Stimulated activated CD4-positive, alpha-beta T cell treated with anti-CD3 and anti-CD28 coated beads, Interleukin-12 subunit alpha, Interleukin-12 subunit beta, amount 100 ng/mL, for 24 hours (primary cell): ENCODE measurements at regions not wholly inside any gene's neighbourhood (a gene's known extent, or its start where the extent isn't known, plus 50 kb on each side); places are given as distances from the start of the nearest gene placed in this dataset.

Source experiments
- DNase-seq, 2 experiments: peaks; one replicate each; pipeline ENCODE4 v3.0.0-alpha.2; 2020; ENCODE audit warnings: low read depth in 2 of 2

DNA sequence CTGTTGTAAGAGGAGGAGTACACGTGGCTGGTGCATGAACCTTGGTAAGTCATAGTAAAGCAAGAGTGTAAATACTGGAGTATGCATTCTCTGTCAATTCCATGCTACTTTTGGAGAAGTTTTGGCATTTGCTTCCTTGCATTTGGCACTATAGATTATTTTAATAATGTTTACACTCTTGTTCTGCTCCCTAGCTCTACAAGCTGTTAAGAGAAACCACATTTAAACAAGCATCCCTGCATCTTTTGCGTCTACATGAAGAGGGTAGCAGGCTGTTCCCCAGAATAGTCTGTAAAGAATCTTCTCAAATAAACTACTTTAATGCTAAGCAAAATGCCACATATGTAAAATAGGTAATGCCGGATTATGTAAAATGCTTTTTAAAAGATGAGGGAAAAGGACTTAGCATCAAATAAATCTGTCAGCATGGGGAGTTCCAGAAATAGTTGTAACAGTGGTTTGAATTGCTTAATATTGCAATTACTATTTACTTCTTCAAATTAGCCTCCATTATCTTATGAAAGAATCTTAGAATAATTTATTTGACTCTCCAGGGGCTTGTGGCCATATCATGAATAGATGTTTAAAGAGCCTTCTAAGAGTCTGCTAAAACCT lies 2127.3 kb upstream of the WWC1 start:
- no peak for DNase-seq

DNA sequence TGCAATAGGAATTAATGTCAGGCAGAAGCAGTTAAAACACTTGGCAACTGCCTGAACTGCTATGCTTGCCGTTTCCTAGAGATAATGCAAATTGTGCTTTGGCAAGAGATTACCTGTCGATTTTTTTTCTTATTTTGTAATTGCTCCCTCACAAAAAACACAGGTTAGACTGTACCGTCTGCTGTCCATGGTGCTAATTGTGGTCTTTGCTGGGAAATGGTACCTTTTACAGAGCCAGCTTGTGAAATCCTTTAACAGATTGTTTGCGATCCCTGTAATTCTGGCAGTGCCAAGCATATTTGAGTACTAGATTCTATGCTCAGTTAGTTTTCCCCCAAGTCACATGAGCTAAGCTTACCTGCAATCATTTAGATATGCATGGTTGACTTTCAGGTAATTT lies 2125.8 kb upstream of the WWC1 start:
- no peak for DNase-seq

DNA sequence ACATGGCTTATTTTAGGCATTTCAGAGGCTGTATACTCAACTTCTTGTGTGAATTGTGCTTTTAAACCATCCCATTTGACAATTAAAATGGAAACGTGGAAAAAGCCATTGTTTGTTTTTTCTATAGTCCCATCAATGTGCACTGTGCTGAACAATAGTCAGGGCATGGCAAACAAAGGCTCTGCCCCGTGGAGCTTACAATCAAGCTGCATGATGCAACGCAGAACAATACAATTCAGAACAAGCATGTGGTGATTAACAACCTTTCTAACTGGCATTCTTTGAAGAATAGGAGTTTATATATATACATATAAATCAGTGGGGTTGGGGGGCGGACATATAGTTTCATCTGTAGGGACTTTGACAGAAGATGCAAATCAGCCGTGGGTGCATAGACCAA lies 2125.4 kb upstream of the WWC1 start:
- DNase-seq, result no peak

DNA sequence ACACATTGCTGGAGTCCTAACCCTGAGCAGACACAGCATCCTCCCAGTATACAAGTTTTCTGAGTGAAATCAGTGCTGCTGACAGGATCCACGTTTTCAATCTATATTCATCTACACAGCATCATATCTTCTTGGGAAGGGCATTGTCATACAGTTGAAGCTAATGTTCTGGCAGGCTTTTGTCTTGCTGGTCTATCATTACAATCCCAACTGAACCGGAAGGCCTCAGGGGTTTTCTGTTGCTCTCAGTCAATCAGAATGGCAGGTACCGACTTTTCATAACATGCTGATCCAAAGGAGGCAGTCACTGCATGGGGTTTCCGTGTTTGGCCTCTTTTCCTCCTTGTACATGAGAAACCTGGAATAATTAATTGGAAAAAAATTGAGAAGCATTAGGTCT lies 2118.8 kb upstream of the WWC1 start:
- DNase-seq, result no peak

DNA sequence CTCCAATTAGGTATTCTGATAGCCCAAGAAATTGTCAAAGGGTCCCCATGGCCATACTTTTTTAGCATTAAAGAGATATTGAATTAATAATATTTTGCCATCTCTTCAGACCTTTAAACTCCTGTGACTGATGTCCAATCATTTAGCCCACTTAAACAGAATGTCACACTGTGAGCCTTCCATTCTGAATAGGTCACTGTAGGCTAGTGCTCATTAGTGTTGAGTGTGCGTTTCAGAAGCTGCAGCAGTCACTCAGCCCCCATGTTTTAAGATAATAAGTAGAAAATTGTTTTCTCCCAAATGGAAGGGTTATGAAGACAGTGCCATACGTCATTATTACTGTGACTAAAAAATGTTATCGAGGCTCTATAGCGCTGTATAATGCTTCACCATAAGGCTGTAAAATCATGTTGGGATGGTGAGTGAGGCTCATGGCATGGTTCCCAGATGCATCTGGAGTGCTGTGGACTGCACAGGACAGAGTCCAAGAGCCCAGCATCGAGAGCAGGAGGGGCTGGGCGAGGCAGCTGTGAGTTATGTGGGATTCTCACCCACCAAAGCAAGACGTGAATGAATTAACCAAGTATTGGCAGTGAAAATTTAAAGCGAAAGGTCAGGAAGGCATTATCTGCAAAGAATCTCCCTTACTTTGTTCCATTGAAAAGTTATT lies 2112.9 kb upstream of the WWC1 start:
- DNase-seq, result no peak

DNA sequence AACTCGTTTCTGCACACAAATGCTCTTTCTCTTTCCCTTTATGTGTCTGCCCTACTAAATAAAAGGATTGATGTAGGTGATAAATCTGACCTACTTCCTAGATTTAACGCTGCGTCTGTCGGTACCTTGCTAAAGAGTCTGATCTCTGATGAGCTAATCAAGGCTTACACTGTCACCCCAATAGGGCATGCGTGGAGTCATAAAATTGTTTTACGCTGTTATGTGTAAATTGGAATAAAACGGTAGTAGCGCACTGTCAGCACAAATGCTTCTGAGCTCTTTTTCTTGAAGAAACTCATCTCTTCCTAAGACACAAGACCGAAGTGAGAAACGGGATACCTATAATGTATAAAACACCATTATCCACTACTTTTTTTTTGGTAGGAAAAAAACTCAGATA lies 2106.3 kb upstream of the WWC1 start:
- DNase-seq, result no peak

DNA sequence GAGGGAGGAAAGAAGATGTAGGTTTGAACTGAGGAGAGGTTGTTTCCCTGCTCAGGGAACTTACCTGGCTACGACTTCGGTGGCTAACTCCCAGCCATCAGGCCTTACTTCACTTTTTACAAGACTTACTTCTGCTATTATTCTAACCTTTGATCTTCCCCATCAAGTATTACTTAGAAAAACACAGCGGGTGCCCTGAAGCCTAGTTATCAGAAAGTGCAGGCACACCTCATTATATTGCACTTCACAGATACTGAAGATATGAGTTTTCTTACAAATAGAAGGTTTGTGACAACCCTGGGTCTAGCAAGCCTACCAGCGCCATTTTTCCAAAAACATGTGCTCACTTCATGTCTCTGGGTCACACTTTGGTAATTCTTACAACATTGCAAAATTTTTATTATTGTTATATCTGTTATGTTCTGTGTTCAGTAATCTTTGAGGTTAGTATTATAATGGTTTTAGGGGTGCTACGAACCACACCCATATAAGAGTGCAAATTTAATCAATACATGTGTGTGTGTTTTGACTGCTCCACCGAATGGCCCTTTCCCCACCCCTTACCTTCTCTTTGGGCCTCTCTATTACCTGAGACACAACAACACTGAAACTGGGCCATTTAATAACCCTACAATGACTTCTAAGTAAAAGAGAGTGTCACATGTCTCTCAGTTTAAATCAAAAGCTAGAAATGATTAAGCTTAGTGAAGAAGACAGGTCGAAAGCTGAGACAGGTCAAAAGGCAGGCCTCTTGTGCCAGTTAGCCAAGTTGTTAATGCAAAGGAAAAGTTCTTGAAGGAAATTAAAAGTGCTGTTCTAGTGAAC lies 2102.7 kb upstream of the WWC1 start:
- DNase-seq, result no peak

DNA sequence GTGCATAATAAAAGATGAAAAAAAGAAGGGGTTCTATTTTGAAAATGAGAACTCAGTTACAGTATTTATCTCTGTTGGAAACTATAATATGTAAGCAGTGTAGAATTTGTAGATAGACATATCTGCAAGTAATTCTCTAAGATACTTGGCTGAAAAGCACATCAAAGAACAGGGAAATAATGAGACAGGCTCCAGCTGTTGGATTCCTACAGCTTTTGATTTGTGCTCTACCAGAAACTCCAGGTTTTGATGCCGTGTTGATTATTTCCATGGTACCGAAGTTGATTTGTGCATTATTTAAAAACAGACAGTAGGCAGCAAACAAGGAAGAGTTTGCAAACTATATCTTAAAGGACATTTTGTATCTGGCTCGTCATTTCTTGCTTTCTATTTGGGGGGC lies 2098.7 kb upstream of the WWC1 start:
- no peak for DNase-seq

DNA sequence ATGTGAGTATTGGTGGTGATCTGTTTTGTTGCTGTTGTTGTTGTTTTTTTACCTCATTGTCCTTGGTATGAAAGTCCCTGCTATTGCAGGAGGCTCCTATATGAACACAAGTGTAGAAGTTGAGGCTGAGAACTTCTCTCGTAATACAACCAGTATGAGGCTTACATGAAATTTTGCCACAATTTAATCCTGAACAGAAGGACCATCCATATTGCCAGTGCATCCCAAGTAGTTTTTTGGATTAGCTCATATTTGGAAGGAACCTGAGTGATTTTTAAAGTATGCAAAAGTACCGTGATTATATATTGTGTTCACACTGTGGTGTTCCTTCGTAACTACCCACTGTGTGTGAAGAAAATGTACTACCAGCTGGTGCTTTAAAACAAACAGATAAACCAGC lies 2095.5 kb upstream of the WWC1 start:
- DNase-seq, result no peak

DNA sequence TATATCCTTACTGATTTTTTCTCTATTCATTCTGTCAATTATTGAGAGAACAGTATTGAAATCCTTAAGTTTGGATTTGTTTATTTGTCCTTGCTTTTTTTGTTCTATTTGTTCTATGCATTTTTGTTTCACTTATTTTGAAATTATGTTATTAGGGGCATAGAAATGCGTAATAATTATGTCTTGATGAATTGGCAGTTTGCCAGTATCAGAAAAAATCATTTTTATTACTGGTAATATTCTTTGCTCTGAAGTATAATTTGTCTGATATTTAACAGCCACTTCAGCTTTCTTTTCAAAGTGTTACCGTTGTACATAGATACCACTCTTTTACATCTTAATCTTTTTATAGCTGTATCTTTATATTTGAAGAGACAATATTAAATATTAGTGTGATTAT lies 2090.9 kb upstream of the WWC1 start:
- no peak for DNase-seq

DNA sequence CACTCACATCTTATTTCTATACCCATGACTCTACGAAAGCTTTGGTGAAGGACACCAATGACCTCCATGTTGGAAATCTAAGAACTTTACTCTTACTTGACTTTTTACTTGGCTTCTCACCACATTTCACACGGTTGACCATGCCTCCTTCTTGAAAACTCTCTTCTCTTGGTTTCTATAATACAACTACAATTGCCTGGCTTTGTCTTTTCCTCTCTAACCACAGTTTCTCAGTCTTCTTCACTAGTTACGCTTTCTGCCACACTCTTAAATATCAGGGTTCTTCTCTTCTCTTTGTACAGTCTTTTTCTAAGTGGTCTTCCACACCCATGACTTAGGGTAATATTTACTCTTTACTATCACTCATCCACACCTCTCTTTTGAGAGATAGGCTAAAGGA lies 2079.8 kb upstream of the WWC1 start:
- no peak for DNase-seq

DNA sequence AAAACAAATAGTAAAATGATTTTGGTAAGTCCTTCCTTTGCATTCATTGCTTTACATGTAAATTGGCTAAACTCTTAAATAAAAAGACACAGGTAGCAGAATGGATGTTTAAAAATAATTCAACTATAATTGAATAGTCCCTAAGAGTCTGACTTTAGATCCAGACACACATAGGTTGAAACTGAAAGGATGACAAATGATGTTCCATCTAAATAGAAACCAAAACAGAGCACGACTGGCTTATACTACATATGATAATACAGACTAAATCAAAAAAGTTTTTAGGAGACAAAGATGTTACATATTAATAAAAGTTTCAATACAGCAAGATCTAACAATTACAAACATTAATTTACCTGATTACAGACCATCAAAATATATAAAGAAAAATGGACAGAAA lies 2055.1 kb upstream of the WWC1 start:
- no peak for DNase-seq

DNA sequence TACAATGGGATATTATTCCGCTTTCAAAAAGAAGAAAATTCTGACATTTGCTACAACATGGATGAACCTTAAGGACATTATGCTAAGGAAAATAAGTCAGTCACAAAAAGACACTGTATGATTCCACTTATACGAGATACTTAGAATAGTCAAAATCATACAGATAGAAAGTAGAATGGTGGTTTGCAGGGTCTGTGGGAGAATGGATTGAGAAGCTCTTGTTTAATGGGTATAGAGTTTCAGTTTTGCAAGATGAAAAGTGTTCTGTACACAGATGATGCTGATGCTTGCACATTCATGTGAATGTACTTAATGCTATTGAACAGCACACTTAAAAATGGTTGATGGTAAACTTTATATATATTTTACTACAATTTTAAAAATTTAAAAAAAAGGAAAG lies 2050.7 kb upstream of the WWC1 start:
- DNase-seq, result no peak

DNA sequence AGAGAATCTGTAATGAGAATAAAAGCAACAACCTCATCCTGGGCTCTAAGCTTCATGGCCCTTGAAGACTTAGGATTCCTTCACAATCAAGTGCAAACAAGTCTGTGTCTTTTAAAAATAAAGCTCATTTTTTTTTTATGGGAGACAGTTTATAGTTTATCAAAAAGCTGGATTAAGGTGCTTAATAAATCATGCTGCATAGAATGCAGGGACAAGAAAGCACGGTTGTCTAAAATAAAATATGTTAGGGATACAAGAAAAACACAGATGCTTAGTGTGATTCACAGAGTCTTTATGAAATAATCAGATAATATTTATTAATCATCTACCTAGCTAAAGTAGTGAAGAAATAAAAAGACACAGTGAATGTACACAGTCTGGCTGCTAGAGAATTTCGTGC lies 2045.9 kb upstream of the WWC1 start:
- no peak for DNase-seq

DNA sequence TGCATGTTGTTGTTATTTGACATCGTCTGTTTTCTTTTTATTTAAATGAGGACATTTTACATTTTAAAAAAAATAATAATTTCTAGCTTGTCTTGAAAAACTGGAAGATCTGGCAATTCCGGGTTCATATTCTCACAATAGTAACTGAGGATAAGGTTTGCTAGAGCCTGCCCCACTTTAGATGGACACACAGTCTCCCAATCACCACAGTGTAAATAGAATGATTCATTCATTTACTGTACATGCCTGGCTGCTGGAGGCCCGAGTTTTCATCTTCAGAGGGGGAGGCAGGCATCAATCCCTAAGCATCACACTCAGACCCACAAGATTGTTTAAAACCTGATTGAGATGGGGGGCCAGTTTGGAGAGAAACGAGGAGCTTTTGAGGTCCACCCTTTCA lies 2039.7 kb upstream of the WWC1 start:
- no peak for DNase-seq

DNA sequence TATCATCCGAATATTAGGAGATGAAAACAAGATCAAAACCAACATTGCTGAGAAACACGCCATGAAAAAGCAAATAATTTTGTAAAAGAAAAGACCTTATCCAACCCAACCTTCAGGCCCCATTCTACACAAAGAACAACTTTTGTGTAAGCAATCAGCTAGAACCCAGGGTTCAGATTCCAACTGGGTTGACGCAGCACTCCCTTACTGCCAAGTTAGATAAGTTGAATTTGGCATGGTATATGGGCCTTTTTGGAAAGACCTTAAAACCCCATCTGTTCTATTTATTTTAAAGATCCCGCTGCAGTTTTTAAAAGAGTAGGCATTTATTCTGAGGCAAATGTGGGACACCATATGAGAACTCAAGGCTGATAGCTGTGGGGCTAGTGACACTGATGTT lies 2033.8 kb upstream of the WWC1 start:
- DNase-seq, result no peak

DNA sequence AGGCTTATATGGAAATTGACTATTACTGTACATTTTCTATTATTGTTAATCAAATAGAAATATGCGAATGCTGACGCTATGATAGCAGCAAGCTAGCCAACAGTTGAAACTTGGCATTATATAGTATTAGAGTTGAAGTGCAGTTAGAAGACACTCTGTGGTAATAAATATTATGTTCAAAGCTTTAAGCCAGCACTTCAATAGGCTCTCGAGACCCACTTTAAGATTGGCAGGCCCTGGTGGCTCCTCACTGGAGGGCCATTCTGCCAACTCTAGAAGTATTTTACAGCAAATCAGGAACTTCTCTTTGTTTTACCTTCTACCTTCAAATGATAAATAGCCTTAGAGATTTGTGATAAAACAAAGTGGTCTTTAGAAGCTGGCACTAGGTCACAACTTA lies 2029.0 kb upstream of the WWC1 start:
- DNase-seq, result no peak

DNA sequence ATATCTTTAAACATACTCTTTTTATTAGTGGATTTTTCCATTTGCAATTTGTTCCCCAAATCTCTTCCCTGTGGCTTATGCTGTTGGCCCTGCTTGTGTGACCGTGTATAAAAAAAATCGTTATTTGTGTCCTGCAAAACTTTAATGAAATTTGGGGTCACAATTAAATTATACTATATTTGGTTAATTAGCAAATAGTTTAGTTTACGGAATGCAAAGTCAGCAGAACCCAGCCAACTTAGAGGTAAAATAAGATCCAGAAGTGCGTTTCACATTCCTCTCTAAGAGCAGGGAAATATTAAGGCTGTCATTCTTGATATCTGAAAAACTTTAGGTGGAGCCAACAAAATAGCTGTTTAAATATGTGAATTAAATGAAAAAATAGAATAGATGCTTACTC lies 2023.5 kb upstream of the WWC1 start:
- DNase-seq, result no peak

DNA sequence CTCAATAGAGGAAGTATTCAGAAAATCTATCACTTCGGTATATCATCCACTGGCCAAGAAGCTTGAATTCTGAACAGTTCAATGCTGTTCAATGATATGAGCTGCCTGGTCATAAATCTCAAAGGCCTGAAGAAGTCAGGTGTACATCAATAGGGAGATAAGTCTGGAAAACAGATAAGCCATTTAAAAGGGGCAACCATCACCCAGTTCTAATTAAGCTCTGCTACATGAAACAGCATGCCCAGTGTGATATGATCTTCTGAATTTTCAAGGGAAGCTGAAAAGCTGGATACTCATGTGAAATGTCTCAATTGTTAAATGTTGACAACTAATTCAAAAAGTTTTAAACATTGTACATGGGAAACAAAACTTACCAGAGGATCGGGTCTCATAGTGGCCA lies 2020.7 kb upstream of the WWC1 start:
- DNase-seq, result no peak

DNA sequence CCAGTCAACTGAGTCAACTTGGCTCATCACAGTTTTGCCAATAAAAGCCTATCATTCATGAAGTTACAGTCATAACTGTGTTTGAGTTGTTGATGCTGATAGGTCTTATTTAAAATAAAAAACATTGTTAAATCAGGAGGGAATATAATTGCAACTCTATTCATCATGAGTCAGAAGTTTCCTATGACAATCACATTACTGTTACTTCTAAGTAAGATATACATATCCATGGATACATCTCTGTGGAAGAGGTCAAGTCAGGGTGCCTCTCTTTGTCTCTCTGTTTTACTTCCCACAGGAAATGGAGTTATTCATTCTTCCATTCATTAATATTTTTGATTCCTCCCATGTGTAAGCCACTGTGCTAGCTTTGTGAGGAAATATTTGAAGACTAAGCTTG lies 2015.4 kb upstream of the WWC1 start:
- DNase-seq, result no peak

DNA sequence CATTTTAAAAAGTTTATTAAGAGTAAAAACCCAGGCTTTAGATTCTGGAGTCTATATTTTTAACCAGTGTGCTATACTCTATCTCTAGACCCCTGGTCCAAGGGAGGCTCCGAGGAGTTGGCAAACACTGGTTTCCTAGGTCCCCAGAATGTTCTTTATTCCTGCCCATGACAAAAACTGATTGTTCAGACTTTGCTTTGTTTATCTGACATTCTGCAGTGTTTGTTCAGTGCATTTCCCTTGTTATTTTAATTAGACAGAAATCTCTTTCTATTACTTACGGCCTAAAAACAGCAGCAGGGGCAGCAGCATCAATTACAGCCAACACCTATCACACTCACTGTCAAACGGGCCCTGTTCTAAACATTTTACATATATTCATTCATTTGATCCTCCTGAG lies 2011.6 kb upstream of the WWC1 start:
- DNase-seq, result no peak

DNA sequence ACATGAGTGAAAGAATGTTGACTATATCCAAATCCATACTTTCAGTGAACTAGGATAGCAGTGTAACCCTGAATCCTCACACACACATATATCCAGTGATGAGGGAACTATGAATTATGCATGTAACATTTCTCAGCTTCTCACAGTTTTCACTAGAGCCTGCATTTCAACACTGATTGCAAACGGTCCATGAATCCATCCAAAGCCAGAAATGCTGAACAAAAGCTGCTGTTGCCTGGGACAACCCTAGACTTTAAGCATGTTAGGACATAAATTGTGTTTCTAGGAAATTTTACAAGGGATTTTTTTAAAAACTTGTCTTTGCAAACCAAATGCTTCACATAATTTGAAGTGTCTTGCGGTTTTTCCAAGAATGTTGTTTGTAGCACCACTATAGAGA lies 2010.0 kb upstream of the WWC1 start:
- no peak for DNase-seq

DNA sequence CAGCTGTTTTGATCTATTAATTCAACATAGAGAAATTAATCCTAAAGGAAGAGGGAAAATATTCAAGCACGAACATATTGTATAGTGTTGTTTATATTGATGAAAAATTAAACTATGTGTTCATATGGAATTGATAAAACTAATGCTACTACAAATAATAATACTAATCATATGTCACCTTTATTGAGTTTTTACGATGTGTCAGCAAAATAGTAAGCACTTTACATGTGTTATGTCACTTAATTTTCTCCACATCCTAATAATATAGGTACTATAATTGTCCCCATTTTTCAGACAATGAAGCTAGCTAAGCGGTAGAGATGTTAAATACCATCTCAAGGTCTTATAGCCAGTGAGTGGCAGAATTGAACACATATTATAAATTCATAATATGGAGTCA lies 2008.5 kb upstream of the WWC1 start:
- DNase-seq, result no peak
